Left ventricle myocardium inferior (tissue), 1 donor: ENCODE measurements at regions not wholly inside any gene's neighbourhood (a gene's known extent, or its start where the extent isn't known, plus 50 kb on each side); places are given as distances from the start of the nearest gene placed in this dataset.
"Not testable (repeated sequence)": the region's sequence is repeated elsewhere in the genome, so short reads cannot be mapped to it uniquely, and the experiment has no call there.

Source experiments
- DNase-seq: peaks from one replicate; pipeline ENCODE4 v3.0.0-alpha.2; 2020
- H3K27ac ChIP-seq: fragments of 200-600 bp; replicated peaks from 2 replicates; pipeline ENCODE4 v1.8.0; 2021
- H3K27me3 ChIP-seq: fragments of 200-600 bp; 2 replicates; pipeline ENCODE4 v1.8.0; 2021; ENCODE audit warnings: low read depth
- H3K36me3 ChIP-seq: fragments of 200-600 bp; 2 replicates; pipeline ENCODE4 v1.8.0; 2021
- H3K4me1 ChIP-seq: fragments of 200-600 bp; 2 replicates; pipeline ENCODE4 v1.8.0; 2021
- H3K4me3 ChIP-seq: fragments of 200-600 bp; 2 replicates; pipeline ENCODE4 v1.8.0; 2021; ENCODE audit warnings: mild to moderate bottlenecking, moderate library complexity
- H3K9me3 ChIP-seq: fragments of 200-600 bp; replicated peaks from 2 replicates; pipeline ENCODE4 v1.8.0; 2021
- intact Hi-C: fragments of 100-400 bp; cut with micrococcal nuclease; formaldehyde crosslinking; loops from one replicate; pipeline ENCODE4 v1.11.0; 2022
- TF ChIP-seq, protein P1 (sequence below): fragments of 200-600 bp; IDR thresholded peaks from 2 replicates; pipeline ENCODE4 v1.8.0; 2021; ENCODE audit warnings: antibody characterized with exemption, mild to moderate bottlenecking, borderline replicate concordance
- donor health status: DM: no; HTN: yes; CAD: no; lungs with severe emphysema.

DNA sequence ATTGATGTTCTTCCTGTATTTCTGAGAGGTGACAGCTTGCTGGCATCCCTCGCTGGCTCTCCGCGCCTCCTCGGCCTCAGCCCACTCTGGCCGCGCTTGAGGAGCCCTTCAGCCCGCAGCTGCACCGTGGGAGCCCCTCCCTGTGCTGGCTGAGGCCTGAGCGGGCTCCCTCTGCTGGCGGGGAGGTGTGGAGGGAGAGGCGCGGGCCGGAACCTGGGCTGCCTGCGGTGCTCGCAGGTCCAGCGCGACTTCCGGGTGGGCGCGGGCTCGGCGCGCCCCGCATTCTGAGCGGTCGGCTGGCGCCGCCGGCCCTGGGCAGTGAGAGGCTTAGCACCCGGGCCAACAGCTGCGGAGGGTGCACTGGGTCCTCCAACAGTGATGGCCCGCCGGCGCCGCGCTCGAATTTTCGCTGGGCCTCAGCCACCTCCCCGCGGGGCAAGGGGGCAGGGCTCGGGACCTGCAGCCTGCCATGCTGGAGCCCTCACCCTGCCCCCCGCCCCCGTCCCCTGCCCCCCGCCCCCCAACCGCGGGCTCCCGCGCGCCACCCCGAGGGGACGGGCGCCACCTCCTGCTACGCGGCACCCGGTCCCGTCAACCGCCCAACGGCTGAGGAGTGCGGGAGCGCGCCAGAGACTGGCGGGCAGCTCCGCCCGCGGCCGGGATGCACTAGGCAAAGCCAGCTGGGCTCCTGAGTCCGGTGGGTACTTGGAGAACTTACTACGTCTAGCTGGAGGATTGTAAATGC lies 1353.4 kb upstream of the CDH18 start:
- H3K9me3 ChIP-seq, DNase-seq, H3K36me3 ChIP-seq, intact Hi-C loops, H3K4me1 ChIP-seq, H3K27me3 ChIP-seq: not testable (repeated sequence)
- peak overlapping the region; percentile 61 for H3K4me3 ChIP-seq
- TF ChIP-seq, protein P1, sequence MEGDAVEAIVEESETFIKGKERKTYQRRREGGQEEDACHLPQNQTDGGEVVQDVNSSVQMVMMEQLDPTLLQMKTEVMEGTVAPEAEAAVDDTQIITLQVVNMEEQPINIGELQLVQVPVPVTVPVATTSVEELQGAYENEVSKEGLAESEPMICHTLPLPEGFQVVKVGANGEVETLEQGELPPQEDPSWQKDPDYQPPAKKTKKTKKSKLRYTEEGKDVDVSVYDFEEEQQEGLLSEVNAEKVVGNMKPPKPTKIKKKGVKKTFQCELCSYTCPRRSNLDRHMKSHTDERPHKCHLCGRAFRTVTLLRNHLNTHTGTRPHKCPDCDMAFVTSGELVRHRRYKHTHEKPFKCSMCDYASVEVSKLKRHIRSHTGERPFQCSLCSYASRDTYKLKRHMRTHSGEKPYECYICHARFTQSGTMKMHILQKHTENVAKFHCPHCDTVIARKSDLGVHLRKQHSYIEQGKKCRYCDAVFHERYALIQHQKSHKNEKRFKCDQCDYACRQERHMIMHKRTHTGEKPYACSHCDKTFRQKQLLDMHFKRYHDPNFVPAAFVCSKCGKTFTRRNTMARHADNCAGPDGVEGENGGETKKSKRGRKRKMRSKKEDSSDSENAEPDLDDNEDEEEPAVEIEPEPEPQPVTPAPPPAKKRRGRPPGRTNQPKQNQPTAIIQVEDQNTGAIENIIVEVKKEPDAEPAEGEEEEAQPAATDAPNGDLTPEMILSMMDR, result peak; percentile 26
- peak overlapping the region; percentile 50 for H3K27ac ChIP-seq

DNA sequence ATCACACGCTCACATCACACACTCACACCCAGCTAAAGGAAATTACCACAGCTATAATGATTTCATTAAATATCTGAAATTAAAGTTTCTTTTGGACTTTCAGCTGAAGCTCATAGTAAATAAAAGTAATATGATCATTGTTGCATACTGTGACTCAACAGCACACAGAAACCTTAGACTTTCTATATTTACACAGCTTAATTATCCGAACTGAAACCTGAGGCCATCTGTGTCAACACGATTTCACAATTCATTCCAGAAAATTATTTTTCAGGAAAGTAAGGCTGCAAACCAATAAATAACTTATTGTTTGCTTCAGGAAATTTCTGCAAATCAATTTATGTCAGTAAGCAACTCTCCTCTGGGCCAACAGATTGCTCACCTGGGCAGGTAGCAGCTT lies 1352.2 kb upstream of the CDH18 start:
- H3K27me3 ChIP-seq, H3K36me3 ChIP-seq, H3K4me3 ChIP-seq, H3K4me1 ChIP-seq, H3K27ac ChIP-seq, intact Hi-C loops, H3K9me3 ChIP-seq, DNase-seq: not testable (repeated sequence)

GRCh38 chr5:21336478-21336877 lies 1348.5 kb upstream of the CDH18 start:
- H3K4me1 ChIP-seq, H3K4me3 ChIP-seq, intact Hi-C loops, DNase-seq, H3K27ac ChIP-seq, H3K9me3 ChIP-seq, H3K36me3 ChIP-seq, H3K27me3 ChIP-seq: not testable (repeated sequence)

DNA sequence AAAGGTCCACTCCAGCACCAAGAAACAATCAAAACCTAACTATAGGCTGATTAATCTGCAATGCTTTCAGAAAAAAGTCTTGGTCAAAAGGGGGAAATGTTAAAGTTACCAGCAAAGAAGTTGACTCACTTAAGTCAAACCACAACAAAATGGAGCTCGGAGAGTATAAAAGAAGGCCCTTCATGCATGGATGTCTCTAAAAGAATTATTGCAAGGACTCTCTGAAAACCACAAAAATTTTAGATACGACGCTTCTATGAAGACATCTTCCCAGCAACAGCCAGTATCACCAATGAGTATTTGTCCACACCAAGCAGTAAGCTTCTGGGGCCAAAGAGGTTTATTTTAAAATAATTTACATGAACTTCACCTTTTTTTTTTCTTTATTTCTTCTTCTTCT lies 1327.4 kb upstream of the CDH18 start:
- H3K27ac ChIP-seq, DNase-seq, H3K4me3 ChIP-seq, H3K27me3 ChIP-seq, H3K4me1 ChIP-seq, H3K36me3 ChIP-seq, intact Hi-C loops, H3K9me3 ChIP-seq: not testable (repeated sequence)

- H3K9me3 ChIP-seq, H3K27me3 ChIP-seq, H3K36me3 ChIP-seq, DNase-seq, intact Hi-C loops, H3K27ac ChIP-seq, H3K4me3 ChIP-seq, H3K4me1 ChIP-seq: not testable (repeated sequence)
Observed at GRCh38 chr5:21301205-21301604, 1313.2 kb upstream of the CDH18 start.

DNA sequence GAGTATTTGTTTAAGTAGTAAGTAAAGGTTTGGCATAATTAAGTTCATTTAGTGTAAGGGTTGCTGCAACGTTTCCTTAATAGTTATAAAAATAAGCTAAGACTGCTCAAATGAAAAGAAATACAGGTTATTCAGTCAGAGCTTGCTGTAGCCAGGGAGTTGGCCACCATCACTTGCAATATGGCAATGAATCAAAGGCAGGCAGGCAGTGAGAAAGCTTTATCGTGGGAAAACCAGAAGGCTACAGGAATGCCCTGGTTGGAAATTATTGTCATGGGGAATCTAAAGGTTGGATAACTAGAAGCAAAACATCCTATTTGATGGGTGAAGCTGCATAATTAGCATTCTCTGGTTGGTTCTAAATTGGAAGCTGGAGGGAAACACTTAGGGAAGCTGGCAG lies 1286.4 kb upstream of the CDH18 start:
- not testable (repeated sequence) for H3K36me3 ChIP-seq

GRCh38 chr5:21263361-21263760 lies 1275.4 kb upstream of the CDH18 start:
- intact Hi-C loops, result no loop called here
- Histone ChIP-seq H3K9me3 (peaks cover 9% of the 10 kb centered on the region), H3K4me1 (no peaks in the 10 kb centered on the region), H3K27ac (no peak overlapping the region), H3K36me3 (no peaks in the 10 kb centered on the region), H3K27me3 (no peaks in the 10 kb centered on the region), H3K4me3 (no peak overlapping the region)
- DNase-seq, result no peak
- TF ChIP-seq, protein P1, result no peak

More for the DNA sequence above, 1286.4 kb upstream of the CDH18 start:
- H3K4me1 ChIP-seq, H3K9me3 ChIP-seq, H3K4me3 ChIP-seq, H3K27ac ChIP-seq, H3K27me3 ChIP-seq, DNase-seq, intact Hi-C loops: not testable (repeated sequence)

- H3K27me3 ChIP-seq, result no peaks in the 10 kb centered on the region
- H3K4me1 ChIP-seq, result no peaks in the 10 kb centered on the region
- H3K27ac ChIP-seq, result no peak overlapping the region
- H3K36me3 ChIP-seq, result no peaks in the 10 kb centered on the region
- intact Hi-C loops, result no loop called here
- TF ChIP-seq, protein P1, result no peak
- peaks cover 20% of the 10 kb centered on the region for H3K9me3 ChIP-seq
- H3K4me3 ChIP-seq, result no peak overlapping the region
- no peak for DNase-seq
Observed at GRCh38 chr5:21254161-21254560, 1266.2 kb upstream of the CDH18 start.
